GM10248 (cell line): ENCODE measurements at regions not wholly inside any gene's neighbourhood (a gene's known extent, or its start where the extent isn't known, plus 50 kb on each side); places are given as distances from the start of the nearest gene placed in this dataset.

Experiments used
- CTCF ChIA-PET: fragments of 300-600 bp; sonication (Branson Sonifier 250); formaldehyde crosslinking; extraction: SDS; loops from one replicate; lab custom pipeline; 2021; ENCODE audit warnings: antibody characterized with exemption; lab: Yijun Ruan, JAX
- POLR2A ChIA-PET: fragments of 350-650 bp; sonication (Branson Sonifier 250); formaldehyde crosslinking; extraction: SDS; loops from one replicate; lab custom pipeline; 2020; ENCODE audit warnings: antibody characterized with exemption; lab: Yijun Ruan, JAX
- DNase-seq: peaks from one replicate; pipeline ENCODE4 v3.0.0; 2012; ENCODE audit errors: extremely low spot score
- TF ChIP-seq, protein P1 (sequence below): IDR thresholded peaks from 2 replicates; pipeline ENCODE4 v1.5.1; 2012; ENCODE audit warnings: mild to moderate bottlenecking, low read depth; ENCODE audit errors: extremely low read depth, missing control alignments, control extremely low read depth

DNA sequence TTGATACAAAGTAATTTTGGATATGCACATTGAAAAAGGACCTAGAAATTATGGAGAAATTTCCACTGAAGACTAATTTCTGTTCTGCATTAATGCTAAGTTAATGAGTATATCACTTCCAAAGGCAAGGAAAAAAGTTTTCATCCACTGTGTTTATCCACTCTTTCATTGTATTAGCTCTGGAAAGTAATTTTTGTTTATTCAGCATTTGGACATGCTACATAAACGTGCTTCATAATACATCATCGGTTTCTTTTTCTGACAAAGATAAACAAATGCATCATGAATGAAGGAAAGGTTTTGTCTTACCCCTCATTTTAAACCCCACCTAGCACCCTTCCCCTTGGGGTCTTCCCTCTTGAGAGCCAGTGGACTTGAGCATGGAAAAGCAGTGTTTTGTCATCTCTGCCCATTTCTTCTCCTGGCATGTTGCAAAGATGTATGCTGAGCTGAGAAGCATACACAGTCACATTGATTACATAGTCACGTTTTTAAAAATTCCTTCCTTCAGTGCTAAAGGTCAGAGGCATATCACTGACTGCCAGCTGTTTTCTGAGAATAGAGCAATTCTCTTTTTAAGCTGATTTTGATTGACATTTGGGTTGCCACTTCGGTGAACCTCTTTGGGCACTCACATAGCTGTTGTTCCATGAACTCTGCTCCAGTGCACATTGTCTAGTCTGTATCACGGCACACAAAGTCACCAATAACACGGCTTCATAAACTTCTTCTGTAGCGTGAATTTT, 65.9 kb upstream of the C7orf33 start:
- ChIA-PET POLR2A (no interaction called here), CTCF (interaction anchor here (0.6 to 3.9 kb wide), 5 partner anchors 12 to 165 kb away, joined by 3 to 24 read pairs (median 4); no protein-coding TSS in a partner anchor)
- TF ChIP-seq, protein P1, sequence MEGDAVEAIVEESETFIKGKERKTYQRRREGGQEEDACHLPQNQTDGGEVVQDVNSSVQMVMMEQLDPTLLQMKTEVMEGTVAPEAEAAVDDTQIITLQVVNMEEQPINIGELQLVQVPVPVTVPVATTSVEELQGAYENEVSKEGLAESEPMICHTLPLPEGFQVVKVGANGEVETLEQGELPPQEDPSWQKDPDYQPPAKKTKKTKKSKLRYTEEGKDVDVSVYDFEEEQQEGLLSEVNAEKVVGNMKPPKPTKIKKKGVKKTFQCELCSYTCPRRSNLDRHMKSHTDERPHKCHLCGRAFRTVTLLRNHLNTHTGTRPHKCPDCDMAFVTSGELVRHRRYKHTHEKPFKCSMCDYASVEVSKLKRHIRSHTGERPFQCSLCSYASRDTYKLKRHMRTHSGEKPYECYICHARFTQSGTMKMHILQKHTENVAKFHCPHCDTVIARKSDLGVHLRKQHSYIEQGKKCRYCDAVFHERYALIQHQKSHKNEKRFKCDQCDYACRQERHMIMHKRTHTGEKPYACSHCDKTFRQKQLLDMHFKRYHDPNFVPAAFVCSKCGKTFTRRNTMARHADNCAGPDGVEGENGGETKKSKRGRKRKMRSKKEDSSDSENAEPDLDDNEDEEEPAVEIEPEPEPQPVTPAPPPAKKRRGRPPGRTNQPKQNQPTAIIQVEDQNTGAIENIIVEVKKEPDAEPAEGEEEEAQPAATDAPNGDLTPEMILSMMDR = no peak
- DNase-seq = no peak

GRCh38 chr7:148527717-148528168, 62.8 kb upstream of the C7orf33 start:
- TF ChIP-seq, protein P1 = peak; percentile 74
- DNase-seq = peak; percentile 73
- CTCF ChIA-PET = interaction anchor here (0.8 to 3.9 kb wide), 15 partner anchors 9 to 472 kb away, joined by 3 to 24 read pairs (median 4); no protein-coding TSS in a partner anchor
- POLR2A ChIA-PET = no interaction called here

DNA sequence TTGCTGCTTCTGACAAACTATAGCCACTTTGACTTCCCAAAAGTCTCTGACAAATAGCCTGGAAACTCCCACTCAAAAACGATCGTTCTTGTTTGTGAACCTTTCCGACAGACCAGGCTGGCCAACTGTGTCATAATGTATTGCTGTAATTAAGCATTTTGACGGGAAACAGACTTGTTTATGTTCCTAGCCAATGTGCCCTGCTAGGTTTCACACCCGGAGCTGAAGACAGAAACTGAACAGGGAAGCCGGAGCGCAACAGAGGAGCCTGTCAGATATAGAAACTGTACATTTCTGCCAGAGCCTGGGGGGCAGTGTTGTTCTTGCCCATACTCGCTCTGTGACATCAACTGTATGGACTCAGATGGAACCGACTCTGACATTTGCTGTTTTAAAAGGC, 55.3 kb upstream of the C7orf33 start:
- POLR2A ChIA-PET = no interaction called here
- CTCF ChIA-PET = interaction anchor here (1.3 kb wide), 1 partner anchor 16 kb away, joined by 3 read pairs; no protein-coding TSS in a partner anchor

DNA sequence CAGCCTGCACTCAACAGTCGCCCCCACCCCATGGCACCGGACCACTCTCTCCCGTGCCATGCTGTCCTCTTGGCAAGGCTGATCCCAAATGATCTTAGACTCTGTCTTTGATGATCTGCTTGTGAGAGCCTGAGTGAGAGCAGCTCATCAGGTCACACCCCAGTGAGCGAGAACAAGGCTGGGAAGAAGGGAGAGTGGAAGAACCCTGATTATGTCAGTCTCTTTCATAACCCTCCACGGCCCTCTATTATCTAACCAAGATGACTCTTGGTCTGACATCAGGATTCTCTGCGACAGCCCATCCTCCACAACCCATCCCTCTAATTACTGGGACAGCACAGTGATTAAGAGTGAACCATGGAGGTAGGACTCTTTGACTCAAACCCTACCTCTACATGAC, 53.1 kb upstream of the C7orf33 start:
- CTCF ChIA-PET = interaction anchor here (0.8 to 1.9 kb wide), 7 partner anchors 10 to 272 kb away, joined by 3 to 7 read pairs (median 4); no protein-coding TSS in a partner anchor
- TF ChIP-seq, protein P1 = no peak
- DNase-seq = peak; percentile 28
- POLR2A ChIA-PET = interaction anchor here (0.5 kb wide), 1 partner anchor 168 kb away, joined by 3 read pairs; no protein-coding TSS in a partner anchor

More for the DNA sequence above, 55.3 kb upstream of the C7orf33 start:
- TF ChIP-seq, protein P1 = peak; percentile 32
- peak; percentile 17 for DNase-seq

GRCh38 chr7:148540041-148540738, 50.4 kb upstream of the C7orf33 start:
- ChIA-PET CTCF (interaction anchor here (0.8 to 2.4 kb wide), 4 partner anchors 12 to 40 kb away, joined by 3 to 8 read pairs (median 4); no protein-coding TSS in a partner anchor), POLR2A (no interaction called here)
- DNase-seq = no peak
- TF ChIP-seq, protein P1 = no peak
